HUES6 (cell line): ENCODE measurements at regions not wholly inside any gene's neighbourhood (a gene's known extent, or its start where the extent isn't known, plus 50 kb on each side); places are given as distances from the start of the nearest gene placed in this dataset.

Experiments
- H3K27ac ChIP-seq: 2 replicates; pipeline ENCODE4 v1.7.0; 2013; ENCODE audit warnings: low read depth, mild to moderate bottlenecking, low read length, inconsistent platforms
- H3K27me3 ChIP-seq: 2 replicates; pipeline ENCODE4 v1.6.1; 2013; ENCODE audit warnings: low read length; ENCODE audit not compliant: control insufficient read depth, insufficient read depth
- H3K36me3 ChIP-seq: 2 replicates; pipeline ENCODE4 v1.6.1; 2013; ENCODE audit warnings: low read length; ENCODE audit not compliant: control insufficient read depth, insufficient read depth
- H3K4me1 ChIP-seq: 2 replicates; pipeline ENCODE4 v1.6.1; 2013; ENCODE audit warnings: low read length; ENCODE audit not compliant: control insufficient read depth, insufficient read depth
- H3K4me3 ChIP-seq: 2 replicates; pipeline ENCODE4 v1.5.1; 2013; ENCODE audit warnings: low read depth, low read length
- H3K9ac ChIP-seq: one replicate; pipeline ENCODE4 v1.6.1; 2013; ENCODE audit warnings: mild to moderate bottlenecking, low read length
- H3K9me3 ChIP-seq: 2 replicates; pipeline ENCODE4 v1.6.1; 2013; ENCODE audit warnings: low read depth, low read length; ENCODE audit not compliant: control insufficient read depth, insufficient read depth

- Histone ChIP-seq H3K27ac (no peak overlapping the region), H3K9me3 (no peaks in the 10 kb centered on the region), H3K36me3 (no peaks in the 10 kb centered on the region), H3K27me3 (no peaks in the 10 kb centered on the region), H3K4me3 (no peak overlapping the region), H3K4me1 (peaks cover 33% of the 10 kb centered on the region), H3K9ac (no peak overlapping the region)
Measured at GRCh38 chr9:117548556-117548955, 133.7 kb upstream of the ASTN2 start.

- H3K4me1 ChIP-seq = peaks cover 39% of the 10 kb centered on the region
- no peaks in the 10 kb centered on the region for H3K27me3 ChIP-seq
- H3K27ac ChIP-seq = no peak overlapping the region
- no peaks in the 10 kb centered on the region for H3K36me3 ChIP-seq
- no peaks in the 10 kb centered on the region for H3K9me3 ChIP-seq
- H3K9ac ChIP-seq = no peak overlapping the region
- no peak overlapping the region for H3K4me3 ChIP-seq
Measured at GRCh38 chr9:117547904-117548303, 133.0 kb upstream of the ASTN2 start.

GRCh38 chr9:117546894-117547678 is 132.2 kb upstream of the ASTN2 start:
- Histone ChIP-seq H3K27ac (no peak overlapping the region), H3K9me3 (no peaks in the 10 kb centered on the region), H3K9ac (no peak overlapping the region), H3K36me3 (no peaks in the 10 kb centered on the region), H3K4me3 (peak overlapping the region; percentile 12; the same call in 1 of the 2 replicates), H3K4me1 (peaks cover 41% of the 10 kb centered on the region), H3K27me3 (no peaks in the 10 kb centered on the region)

- H3K9me3 ChIP-seq = no peaks in the 10 kb centered on the region
- peaks cover 45% of the 10 kb centered on the region for H3K4me1 ChIP-seq
- no peak overlapping the region for H3K9ac ChIP-seq
- H3K4me3 ChIP-seq = no peak overlapping the region
- H3K27ac ChIP-seq = no peak overlapping the region
- H3K27me3 ChIP-seq = no peaks in the 10 kb centered on the region
- no peaks in the 10 kb centered on the region for H3K36me3 ChIP-seq
Measured at GRCh38 chr9:117545846-117546245, 131.0 kb upstream of the ASTN2 start.

GRCh38 chr9:117543089-117543488 is 128.2 kb upstream of the ASTN2 start:
- no peak overlapping the region for H3K27ac ChIP-seq
- no peak overlapping the region for H3K4me3 ChIP-seq
- no peak overlapping the region for H3K9ac ChIP-seq
- peaks cover 26% of the 10 kb centered on the region for H3K4me1 ChIP-seq
- no peaks in the 10 kb centered on the region for H3K27me3 ChIP-seq
- H3K9me3 ChIP-seq = no peaks in the 10 kb centered on the region
- H3K36me3 ChIP-seq = no peaks in the 10 kb centered on the region

GRCh38 chr9:117542021-117542420 is 127.2 kb upstream of the ASTN2 start:
- H3K9me3 ChIP-seq = no peaks in the 10 kb centered on the region
- peaks cover 16% of the 10 kb centered on the region for H3K4me1 ChIP-seq
- no peak overlapping the region for H3K27ac ChIP-seq
- no peaks in the 10 kb centered on the region for H3K36me3 ChIP-seq
- H3K4me3 ChIP-seq = no peak overlapping the region
- H3K9ac ChIP-seq = no peak overlapping the region
- H3K27me3 ChIP-seq = no peaks in the 10 kb centered on the region

- Histone ChIP-seq H3K9me3 (no peaks in the 10 kb centered on the region), H3K4me1 (peaks cover 12% of the 10 kb centered on the region), H3K9ac (no peak overlapping the region), H3K27me3 (no peaks in the 10 kb centered on the region), H3K4me3 (no peak overlapping the region), H3K27ac (no peak overlapping the region), H3K36me3 (no peaks in the 10 kb centered on the region)
Measured at GRCh38 chr9:117541181-117541580, 126.3 kb upstream of the ASTN2 start.

GRCh38 chr9:117535973-117536372 is 121.1 kb upstream of the ASTN2 start:
- no peak overlapping the region for H3K27ac ChIP-seq
- H3K4me3 ChIP-seq = no peak overlapping the region
- no peaks in the 10 kb centered on the region for H3K27me3 ChIP-seq
- no peaks in the 10 kb centered on the region for H3K9me3 ChIP-seq
- H3K36me3 ChIP-seq = no peaks in the 10 kb centered on the region
- H3K9ac ChIP-seq = no peak overlapping the region
- H3K4me1 ChIP-seq = peaks cover 6% of the 10 kb centered on the region; the same call in 1 of the 2 replicates

GRCh38 chr9:117535434-117535833 is 120.6 kb upstream of the ASTN2 start:
- Histone ChIP-seq H3K36me3 (no peaks in the 10 kb centered on the region), H3K4me3 (no peak overlapping the region), H3K4me1 (peaks cover 6% of the 10 kb centered on the region; the same call in 1 of the 2 replicates), H3K27ac (no peak overlapping the region), H3K27me3 (no peaks in the 10 kb centered on the region), H3K9me3 (no peaks in the 10 kb centered on the region), H3K9ac (no peak overlapping the region)

- Histone ChIP-seq H3K9me3 (no peaks in the 10 kb centered on the region), H3K27ac (no peak overlapping the region), H3K27me3 (no peaks in the 10 kb centered on the region), H3K4me1 (no peaks in the 10 kb centered on the region), H3K9ac (no peak overlapping the region), H3K36me3 (no peaks in the 10 kb centered on the region), H3K4me3 (no peak overlapping the region)
Measured at GRCh38 chr9:117528225-117528624, 113.4 kb upstream of the ASTN2 start.

- H3K9me3 ChIP-seq = no peaks in the 10 kb centered on the region
- no peak overlapping the region for H3K4me3 ChIP-seq
- H3K27ac ChIP-seq = no peak overlapping the region
- H3K27me3 ChIP-seq = no peaks in the 10 kb centered on the region
- no peaks in the 10 kb centered on the region for H3K36me3 ChIP-seq
- no peaks in the 10 kb centered on the region for H3K4me1 ChIP-seq
- no peak overlapping the region for H3K9ac ChIP-seq
Measured at GRCh38 chr9:117526674-117527073, 111.8 kb upstream of the ASTN2 start.
